ENCODE measurements at regions not wholly inside any gene's neighbourhood (a gene's known extent, or its start where the extent isn't known, plus 50 kb on each side); places are given as distances from the start of the nearest gene placed in this dataset.

DNA sequence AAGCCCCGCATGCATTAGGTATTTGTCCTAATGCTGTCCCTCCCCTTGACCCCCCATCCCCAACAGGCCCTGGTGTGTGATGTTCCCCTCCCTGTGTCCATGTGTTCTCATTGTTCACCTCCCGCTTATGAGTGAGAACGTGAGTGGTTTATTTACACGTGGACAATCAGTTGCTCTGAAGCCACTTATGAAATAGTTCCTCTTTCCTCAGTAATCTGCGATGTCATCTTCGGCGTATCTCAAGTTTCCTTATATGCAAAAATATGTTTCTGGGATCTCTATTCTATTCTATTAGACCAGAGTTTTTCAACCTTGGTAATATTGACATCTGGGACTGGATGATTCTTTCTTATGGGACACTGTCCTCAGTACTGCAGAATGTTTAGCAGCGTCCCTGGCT lies 56.0 kb upstream of the DCD start:
- no peaks in the 10 kb centered on the region for H3K27me3 ChIP-seq (ENCODE audit: control insufficient read depth, insufficient read depth, low read length)
- no peak overlapping the region for H3K56ac ChIP-seq (ENCODE audit: extremely low read depth, insufficient read depth, low read length)
- intact Hi-C loops (cut with micrococcal nuclease) = no loop called here
- H2AK5ac ChIP-seq (ENCODE audit: low read depth, low read length) = no peak overlapping the region
- POLR2A ChIA-PET (ENCODE audit: unreplicated experiment) = no interaction called here
- no peaks in the 10 kb centered on the region for H3K4me1 ChIP-seq (ENCODE audit: control insufficient read depth, insufficient read depth, low read length)
- H4K8ac ChIP-seq (ENCODE audit: low read depth in 2 of 2, low read length in 2 of 2) = no peak overlapping the region
- no peak overlapping the region for H3K27ac ChIP-seq (ENCODE audit: insufficient read depth, low read length)
- in situ Hi-C loops (cut with MboI; ENCODE audit: low sequenced_read_pairs) = no loop called here
- no peak overlapping the region for H2AFZ ChIP-seq (replicated peaks; ENCODE audit: low read length, poor library complexity)
- H3K23ac ChIP-seq (ENCODE audit: low read depth, low read length) = no peak overlapping the region
- H3K9me1 ChIP-seq (ENCODE audit: insufficient read depth, low read length) = no peaks in the 10 kb centered on the region
- dilution Hi-C loops (cut with HindIII; ENCODE audit: low sequenced_read_pairs, unreplicated experiment) = no loop called here
- H3K9ac ChIP-seq (ENCODE audit: low read depth, low read length) = no peak overlapping the region
- no peak for ATAC-seq (ENCODE audit: low read depth)
- H3K36me3 ChIP-seq (ENCODE audit: control insufficient read depth, insufficient read depth, low read length) = no peaks in the 10 kb centered on the region
- H3K14ac ChIP-seq (replicated peaks; ENCODE audit: low read depth, low read length) = no peak overlapping the region
- H2BK20ac ChIP-seq (ENCODE audit: low read depth, low read length) = no peak overlapping the region
- H3K4ac ChIP-seq (ENCODE audit: low read depth, low read length) = no peak overlapping the region
- H3K4me2 ChIP-seq (ENCODE audit: low read depth, low read length) = no peak overlapping the region
- no peak overlapping the region for H2AK9ac ChIP-seq (replicated peaks; ENCODE audit: low read depth, low read length, poor library complexity)
- CTCF ChIA-PET = no interaction called here
- H3K18ac ChIP-seq (ENCODE audit: low read depth, low read length) = no peak overlapping the region
- no TSS peak for BruUV-seq (replicated peaks)
- no peaks in the 10 kb centered on the region for H4K20me1 ChIP-seq (ENCODE audit: insufficient read depth, low read length)
- DNase-seq = no peak
- H4K5ac ChIP-seq (ENCODE audit: low read depth, low read length) = no peak overlapping the region
- H2BK5ac ChIP-seq (ENCODE audit: low read depth, low read length, poor library complexity, severe bottlenecking) = no peak overlapping the region
- no peak overlapping the region for H4K91ac ChIP-seq (ENCODE audit: insufficient read depth, low read depth, low read length)
- no CpG with 5 or more reads among the region's 8 CpGs for WGBS, 2 experiments (ENCODE audit: extremely low coverage in 2 of 2, insufficient read length in 1 of 2)
- H3K9me3 ChIP-seq (ENCODE audit: control insufficient read depth, insufficient read depth, low read length) = no peaks in the 10 kb centered on the region
- no peak overlapping the region for H3K4me3 ChIP-seq (ENCODE audit: insufficient read depth, low read depth, low read length)
- no peak overlapping the region for H2BK15ac ChIP-seq (ENCODE audit: low read depth, low read length)
- no peak overlapping the region for H2BK120ac ChIP-seq (ENCODE audit: low read depth, low read length)
- H3K79me1 ChIP-seq (ENCODE audit: low read depth in 1 of 2, low read length in 2 of 2) = no peaks in the 10 kb centered on the region
- no peak for TF ChIP-seq FOS (IDR thresholded peaks at IDR 0.05; ENCODE audit: low read depth, low read length)
- no peak for TF ChIP-seq CEBPB (IDR thresholded peaks at IDR 0.05; ENCODE audit: low read depth, low read length)
- TF ChIP-seq SMC3 (IDR thresholded peaks at IDR 0.05; ENCODE audit: low read depth, low read length) = no peak
- TF ChIP-seq NFE2L2 (IDR thresholded peaks at IDR 0.05; ENCODE audit: low read depth, low read length) = no peak
- no peak for TF ChIP-seq MAFK (IDR thresholded peaks at IDR 0.05; ENCODE audit: low read depth, low read length)
- no peak for TF ChIP-seq POLR2A (IDR thresholded peaks at IDR 0.05; ENCODE audit: low read depth, low read length)
- no peak for TF ChIP-seq CHD1 (IDR thresholded peaks at IDR 0.05; ENCODE audit: low read depth, low read length)
- TF ChIP-seq, protein P1, sequence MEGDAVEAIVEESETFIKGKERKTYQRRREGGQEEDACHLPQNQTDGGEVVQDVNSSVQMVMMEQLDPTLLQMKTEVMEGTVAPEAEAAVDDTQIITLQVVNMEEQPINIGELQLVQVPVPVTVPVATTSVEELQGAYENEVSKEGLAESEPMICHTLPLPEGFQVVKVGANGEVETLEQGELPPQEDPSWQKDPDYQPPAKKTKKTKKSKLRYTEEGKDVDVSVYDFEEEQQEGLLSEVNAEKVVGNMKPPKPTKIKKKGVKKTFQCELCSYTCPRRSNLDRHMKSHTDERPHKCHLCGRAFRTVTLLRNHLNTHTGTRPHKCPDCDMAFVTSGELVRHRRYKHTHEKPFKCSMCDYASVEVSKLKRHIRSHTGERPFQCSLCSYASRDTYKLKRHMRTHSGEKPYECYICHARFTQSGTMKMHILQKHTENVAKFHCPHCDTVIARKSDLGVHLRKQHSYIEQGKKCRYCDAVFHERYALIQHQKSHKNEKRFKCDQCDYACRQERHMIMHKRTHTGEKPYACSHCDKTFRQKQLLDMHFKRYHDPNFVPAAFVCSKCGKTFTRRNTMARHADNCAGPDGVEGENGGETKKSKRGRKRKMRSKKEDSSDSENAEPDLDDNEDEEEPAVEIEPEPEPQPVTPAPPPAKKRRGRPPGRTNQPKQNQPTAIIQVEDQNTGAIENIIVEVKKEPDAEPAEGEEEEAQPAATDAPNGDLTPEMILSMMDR (conservative IDR thresholded peaks at IDR 0.05; ENCODE audit: low read depth, low read length) = no peak
- TF ChIP-seq, protein P2, sequence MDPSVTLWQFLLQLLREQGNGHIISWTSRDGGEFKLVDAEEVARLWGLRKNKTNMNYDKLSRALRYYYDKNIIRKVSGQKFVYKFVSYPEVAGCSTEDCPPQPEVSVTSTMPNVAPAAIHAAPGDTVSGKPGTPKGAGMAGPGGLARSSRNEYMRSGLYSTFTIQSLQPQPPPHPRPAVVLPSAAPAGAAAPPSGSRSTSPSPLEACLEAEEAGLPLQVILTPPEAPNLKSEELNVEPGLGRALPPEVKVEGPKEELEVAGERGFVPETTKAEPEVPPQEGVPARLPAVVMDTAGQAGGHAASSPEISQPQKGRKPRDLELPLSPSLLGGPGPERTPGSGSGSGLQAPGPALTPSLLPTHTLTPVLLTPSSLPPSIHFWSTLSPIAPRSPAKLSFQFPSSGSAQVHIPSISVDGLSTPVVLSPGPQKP (IDR thresholded peaks at IDR 0.05; ENCODE audit: borderline replicate concordance, low read depth, low read length) = no peak
- TF ChIP-seq MAZ (IDR thresholded peaks at IDR 0.05; ENCODE audit: borderline replicate concordance, low read depth, low read length) = no peak
- TF ChIP-seq, protein P3, sequence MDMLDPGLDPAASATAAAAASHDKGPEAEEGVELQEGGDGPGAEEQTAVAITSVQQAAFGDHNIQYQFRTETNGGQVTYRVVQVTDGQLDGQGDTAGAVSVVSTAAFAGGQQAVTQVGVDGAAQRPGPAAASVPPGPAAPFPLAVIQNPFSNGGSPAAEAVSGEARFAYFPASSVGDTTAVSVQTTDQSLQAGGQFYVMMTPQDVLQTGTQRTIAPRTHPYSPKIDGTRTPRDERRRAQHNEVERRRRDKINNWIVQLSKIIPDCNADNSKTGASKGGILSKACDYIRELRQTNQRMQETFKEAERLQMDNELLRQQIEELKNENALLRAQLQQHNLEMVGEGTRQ (IDR thresholded peaks at IDR 0.05; ENCODE audit: low read depth, low read length) = no peak
- TF ChIP-seq RAD21 (IDR thresholded peaks at IDR 0.05; ENCODE audit: low read length) = no peak
- TF ChIP-seq RCOR1 (IDR thresholded peaks at IDR 0.05; ENCODE audit: insufficient replicate concordance, low read length) = no peak

Data from IMR-90 (cell line).